SKM-1 (cell line): ENCODE measurements at regions not wholly inside any gene's neighbourhood (a gene's known extent, or its start where the extent isn't known, plus 50 kb on each side); places are given as distances from the start of the nearest gene placed in this dataset.

Experiments used
- DNase-seq: peaks from one replicate; lab custom pipeline; 2025; ENCODE audit not compliant: unreplicated experiment; lab: John Stamatoyannopoulos, UW

DNA sequence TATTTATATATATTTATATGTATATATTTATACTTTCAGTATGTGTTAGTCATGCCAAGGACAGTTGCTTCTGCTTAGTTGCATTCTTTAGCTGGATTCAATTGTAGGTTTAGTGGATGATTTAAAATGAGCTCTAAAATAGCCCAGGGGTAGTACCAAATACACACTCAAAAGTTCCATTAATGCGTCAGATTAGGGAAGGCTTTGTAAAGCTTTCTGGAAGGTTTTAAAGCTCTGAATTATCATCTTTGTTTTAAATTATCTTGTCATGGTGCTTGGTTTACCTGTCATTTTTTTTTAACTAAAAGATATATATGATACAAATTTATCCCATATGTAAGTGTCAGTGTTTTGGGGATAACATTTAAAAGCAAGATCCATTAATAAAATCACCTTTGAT is 242.7 kb upstream of the ADAMTS5 start:
- no peak for DNase-seq

DNA sequence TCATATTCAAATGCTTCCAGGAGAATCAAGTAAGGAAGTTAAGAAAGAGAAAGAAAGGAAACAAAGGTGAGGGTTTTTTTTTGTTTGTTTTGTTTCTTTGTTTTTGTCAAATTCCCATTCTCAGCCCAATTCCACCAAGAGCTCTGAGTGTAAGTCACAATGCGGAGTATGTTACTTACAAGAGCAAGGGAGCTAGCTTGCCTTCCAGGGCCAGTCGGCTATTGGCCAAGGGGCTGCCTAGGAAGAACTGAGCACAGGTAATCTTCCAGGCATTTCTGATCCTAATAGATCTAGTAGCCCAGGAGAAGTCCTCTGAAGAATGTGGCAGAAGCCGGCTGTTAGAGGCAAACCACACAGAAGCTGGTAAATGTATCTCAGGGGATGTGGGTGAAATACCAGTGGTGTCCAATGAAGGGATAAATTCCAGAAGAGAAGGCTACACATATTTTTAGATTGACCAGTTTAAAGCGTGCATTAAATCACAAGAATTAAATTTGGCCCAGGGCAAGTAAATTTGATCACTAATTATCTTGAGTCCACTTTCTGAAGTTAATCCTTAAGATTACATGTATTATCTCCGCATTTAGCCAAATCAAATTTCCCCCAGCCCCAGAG is 239.6 kb upstream of the ADAMTS5 start:
- DNase-seq = no peak

DNA sequence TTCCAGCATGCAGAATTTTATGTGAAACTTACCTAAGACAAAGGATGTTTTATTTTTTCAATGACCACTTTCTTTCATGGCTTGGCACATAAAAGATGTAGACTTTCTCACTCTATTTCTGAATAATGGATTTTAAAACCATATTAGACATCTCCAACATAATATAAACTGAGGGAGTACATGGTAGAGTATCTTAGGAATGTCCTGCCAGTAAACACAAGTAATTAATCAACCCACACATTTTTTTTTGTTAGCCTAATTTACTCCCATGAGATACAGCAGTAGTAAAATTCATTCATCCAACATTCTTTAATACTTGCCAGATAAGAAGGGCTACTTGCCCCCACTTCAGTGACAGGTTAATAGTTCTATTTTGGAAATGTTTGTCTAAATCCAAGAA is 235.4 kb upstream of the ADAMTS5 start:
- no peak for DNase-seq

DNA sequence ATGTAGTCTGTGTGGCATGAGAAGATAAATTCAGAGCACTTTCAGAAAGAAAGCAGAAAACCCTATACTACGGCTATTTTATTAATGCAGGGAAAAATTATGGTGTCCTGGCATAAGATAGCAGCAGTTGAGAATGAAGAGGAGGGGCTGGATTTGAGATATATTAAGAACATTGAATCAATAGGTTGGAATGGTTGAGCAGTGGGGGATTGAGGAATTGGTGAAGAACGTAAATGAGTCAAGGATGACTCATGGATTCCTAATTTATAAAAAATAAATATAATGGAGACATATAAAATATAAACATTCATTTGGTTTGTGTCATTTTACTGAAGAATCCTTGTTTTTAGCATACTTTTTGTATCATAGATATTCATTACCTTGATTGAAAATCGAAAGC is 234.3 kb upstream of the ADAMTS5 start:
- DNase-seq = no peak

DNA sequence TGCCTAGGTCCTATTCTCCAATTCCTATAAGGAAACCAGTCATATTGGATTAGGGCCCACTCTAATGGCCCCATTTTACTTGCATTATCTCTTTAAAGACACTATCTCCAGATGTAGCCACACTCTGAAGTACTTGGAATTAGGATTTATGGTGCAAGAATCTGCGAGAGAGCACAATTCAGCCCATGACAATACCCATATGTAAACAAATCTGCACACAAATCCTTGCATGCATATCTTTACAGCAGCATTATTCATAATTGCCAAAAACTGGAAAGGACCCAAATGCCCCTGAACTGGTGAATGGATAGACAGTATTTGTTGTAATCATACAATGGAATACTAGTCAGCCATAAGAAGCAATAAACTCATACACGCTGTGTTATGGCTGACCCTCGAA is 229.8 kb upstream of the ADAMTS5 start:
- DNase-seq = no peak

DNA sequence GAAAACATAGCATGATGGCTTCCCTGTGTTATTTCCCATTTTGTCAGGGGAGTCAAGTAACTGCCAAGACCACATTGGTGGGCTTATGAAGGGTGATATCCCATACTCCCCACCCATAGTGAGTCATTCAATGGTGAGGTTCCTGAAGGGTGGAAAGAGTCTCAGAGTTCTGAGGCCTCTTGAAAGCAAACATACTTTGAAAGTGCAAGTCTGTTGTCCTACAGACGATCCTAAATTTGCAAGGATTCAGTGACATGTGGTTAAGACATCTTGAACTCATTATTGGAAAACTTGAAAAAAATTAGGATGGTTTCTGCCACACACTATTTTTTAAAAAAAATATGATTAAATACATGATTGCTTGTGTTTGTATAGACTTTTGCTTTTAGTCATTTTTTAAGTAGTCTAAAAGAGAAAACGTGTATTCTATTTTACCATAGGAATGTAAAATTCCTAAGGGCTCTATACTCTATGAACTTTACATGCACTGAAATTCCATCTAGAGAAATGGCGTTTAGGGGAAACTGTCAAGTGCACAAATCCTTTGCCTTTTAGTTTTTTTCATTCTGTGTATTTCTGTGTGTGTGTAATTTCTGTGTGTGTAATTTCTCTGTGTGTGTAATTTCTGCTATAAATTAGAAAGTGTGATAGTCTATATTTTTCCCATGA is 225.5 kb upstream of the ADAMTS5 start:
- DNase-seq = no peak

DNA sequence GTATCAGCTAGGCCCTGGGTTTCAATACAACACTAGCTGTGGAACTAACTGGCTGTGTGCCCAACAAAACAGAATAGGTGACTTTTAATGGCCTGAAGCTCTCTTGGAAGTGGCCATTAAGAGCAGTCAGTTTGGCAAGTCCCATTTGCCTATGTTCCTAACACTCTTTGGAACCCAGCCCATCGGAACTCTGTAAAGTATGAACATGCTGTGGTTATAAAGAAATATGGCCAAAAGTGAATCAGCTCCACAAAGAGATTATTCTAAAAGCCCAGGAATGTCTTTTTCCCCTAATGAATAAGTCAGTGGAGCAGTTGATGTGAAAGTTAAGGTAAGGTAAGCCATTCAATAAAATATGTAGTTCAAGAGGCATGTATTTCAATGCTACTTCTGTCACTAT is 223.7 kb upstream of the ADAMTS5 start:
- DNase-seq = no peak

DNA sequence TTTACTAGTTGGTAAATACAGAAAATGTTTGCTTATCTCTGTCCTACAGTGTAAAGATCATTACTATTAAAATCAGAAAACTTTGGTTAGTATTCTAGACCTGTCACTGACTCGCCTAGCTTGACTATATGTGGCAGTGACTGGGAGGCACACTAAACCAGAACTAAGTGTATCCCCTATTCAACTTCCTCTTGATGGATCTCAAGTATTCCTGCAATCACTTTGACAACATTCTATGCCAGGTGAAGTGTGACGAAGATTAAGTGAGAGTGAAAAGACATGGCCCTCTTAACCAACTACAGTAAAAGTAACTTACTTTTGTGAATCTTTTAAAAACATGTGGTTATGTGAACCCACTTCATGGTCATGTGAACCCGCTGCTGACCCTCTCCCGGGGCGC is 223.0 kb upstream of the ADAMTS5 start:
- no peak for DNase-seq

DNA sequence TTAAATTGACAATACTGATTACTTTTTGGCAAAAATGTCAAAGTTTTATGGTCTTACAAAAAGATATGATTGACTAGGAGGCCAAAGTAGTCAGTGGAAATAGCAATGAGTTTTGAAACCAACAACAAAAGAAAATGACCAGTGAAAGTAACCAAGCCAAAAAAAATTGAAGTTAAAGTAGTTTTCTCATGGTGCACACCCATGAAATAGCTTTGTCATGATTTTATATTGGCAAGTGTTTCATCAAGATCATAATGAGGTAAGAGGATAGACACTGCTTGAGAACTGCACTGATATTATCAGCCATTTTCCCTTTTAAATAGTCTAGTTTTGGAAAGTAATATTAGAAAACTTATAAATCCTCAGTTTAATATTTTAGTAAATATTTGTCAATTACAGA is 206.2 kb upstream of the ADAMTS5 start:
- DNase-seq = no peak

DNA sequence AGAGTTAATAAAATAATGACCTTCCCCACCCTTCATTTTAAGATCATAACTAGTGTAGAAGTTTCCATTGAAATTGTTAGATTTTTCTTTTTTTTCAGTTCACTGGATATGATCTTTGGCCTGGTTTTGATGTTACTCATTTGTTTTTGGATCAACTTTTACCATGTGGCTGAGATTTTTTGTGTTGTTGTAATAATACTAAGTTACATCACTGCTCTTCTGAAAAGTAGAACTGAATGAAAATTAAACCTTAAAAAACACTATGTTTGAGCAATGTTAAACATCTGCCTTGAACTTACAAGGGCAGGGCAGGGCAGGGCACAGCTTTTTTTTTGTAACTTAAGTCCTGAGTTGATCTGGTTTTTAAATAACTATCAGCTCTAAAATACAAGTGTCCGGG is 204.8 kb upstream of the ADAMTS5 start:
- DNase-seq = no peak

DNA sequence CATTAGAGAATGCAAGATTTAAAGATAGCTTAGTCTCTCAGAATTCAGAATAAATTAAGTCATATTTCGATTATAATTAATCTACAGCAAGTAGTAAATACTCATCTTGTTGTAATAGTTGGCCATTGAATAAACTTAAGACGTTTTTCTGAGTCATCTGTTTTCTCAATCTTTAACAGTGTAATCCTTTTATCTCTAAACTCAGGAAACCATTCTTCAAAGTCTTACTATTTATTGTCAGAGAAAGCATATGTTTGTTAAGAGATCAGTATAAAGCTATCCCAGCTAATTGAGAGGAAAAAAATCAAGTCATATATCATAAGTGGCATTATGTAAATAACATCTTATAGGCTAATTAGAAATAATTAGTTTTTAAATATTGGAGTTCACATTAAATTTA is 201.2 kb upstream of the ADAMTS5 start:
- DNase-seq = no peak

DNA sequence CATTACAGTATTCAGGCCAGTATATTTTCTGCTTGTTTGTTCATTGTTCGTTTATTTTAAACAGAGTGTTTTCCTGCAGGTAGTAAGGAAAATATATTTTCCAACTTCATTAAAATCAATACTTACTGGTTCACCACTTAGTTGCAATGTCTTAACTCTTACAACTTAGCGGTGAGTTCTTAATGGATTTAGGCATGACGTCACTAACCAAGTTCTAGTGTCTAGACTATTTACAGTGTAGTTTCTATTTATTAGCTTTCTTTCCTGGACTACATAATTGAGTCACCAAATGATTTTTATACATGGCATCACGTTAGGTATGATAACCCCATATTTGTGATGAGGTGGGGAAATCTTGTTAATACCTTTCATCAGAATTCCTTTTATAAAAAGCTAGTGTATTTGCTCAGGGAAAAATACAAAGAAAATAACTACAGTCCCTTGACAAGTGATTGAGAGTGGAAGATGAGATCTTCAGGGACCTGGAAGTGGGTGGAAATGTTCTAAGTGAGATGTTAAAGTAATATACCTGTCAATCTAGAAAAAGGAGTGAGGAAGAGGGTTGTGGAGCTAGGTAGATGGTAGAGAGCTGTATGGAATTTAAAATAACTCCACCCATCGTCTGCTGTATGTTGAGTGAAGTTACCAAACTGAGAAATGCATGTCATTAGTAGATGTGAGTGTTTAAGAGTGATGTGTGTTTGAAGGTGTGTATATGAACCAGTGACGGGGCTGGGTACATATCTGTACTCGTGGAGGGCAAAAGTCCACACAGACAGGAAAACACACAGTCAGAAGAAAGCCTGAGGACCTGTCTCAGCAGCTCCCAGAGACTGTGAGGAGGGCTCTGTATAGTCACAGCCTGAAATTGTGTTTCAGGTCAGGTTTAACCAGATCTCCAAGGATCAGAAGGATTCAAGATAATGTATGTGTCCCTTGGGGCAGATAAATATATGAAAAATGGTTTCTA is 197.6 kb upstream of the ADAMTS5 start:
- no peak for DNase-seq

DNA sequence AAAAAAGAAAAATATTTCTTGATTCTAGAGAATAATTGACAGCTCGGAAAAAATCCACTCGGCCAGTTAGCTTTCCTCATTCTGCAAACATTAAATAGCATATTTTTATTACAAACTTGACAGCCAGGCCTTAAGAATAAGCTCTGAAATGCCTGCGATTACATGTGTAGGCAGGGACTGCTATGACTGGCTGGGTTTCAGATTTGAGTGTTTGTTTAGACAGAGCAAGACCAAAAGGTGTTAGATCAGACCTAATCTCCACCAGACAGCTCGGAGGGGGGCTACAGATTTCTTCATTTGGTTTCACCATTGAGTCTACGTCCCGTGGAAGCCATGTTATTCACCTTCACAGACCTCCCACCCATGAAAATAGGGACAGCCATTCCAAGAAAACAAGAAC is 192.1 kb upstream of the ADAMTS5 start:
- DNase-seq = no peak

DNA sequence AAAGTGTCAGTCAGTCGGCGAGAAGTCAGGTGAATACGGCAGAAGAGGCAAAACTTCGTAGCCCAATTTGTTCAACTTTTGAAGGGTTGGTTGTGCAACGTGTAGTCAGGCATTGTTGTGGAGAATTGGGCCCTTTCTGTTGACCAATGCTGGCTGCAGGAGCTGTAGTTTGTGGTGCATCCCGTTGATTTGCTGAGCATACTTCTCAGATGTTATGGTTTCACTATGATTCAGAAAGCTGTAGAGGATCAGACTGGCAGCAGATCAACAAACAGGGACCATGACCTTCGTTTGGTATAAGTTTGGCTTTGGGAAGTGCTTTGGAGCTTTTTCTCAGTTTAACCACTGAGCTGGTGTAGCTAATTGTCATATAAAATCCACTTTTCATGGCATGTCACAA is 190.2 kb upstream of the ADAMTS5 start:
- DNase-seq = no peak

DNA sequence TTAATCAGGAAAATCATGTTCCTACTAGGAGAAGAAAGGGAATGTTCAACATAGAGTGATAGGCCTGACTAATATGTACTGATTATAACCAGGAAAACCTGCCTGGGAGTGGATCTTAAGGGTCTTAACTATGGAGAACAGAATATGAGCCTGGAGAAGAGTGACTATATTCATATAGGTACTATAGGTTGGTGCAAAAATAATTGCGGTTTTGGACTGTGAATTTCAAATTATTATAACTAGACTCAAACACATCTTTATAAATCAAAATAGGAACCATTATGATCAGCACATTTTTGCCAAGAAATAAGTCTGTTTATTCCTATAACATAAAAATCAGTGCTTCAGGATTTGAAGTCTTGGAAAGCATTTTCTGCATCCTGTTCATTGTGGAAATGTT is 189.8 kb upstream of the ADAMTS5 start:
- DNase-seq = no peak

DNA sequence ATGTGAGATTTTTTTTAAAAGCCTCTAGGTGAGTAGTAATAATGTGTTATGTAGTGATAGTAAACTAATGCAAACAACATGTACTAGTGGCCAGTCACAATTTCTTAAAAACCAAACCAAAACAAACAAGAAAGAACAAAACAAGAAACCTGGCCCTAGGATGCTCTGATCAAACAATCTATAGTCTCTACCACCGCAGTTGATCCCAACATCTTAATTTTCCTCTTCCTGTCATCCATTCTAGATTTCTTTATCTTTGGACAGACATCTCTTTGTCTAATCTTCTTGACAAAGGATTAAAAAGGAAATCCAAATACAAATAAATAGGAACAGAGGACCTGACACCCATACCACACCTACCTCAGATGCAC is 188.2 kb upstream of the ADAMTS5 start:
- no peak for DNase-seq

DNA sequence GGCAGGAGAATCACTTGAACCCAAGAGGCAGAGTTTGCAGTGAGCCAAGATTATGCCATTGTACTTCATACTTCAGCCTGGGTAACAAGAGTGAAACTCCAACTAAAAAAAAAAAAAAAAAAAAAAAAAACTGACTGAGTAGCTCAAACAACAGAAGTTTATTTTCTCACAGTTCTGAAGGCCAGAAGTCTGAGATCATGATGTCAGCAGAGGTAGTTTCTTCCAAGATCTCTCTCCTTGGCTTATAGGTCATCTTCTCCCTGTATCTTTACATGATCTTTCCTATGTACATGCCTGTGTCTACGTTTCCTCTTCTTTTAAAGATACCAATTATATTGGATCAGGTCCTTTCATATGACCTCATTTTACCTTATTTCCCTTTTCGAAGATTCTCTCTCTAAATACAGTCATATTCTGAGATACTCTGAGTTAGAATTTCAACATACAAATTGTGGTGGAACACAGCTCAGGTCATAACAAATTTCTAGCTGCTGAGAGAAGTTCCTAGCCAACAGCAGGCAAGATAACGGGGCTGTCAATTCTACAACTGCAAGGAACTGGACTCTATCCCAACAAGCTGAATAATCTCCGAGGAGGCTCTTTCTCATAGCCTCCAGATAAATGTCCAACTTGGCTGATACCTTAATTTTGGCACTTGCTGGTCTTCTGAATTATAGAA is 187.7 kb upstream of the ADAMTS5 start:
- no peak for DNase-seq

DNA sequence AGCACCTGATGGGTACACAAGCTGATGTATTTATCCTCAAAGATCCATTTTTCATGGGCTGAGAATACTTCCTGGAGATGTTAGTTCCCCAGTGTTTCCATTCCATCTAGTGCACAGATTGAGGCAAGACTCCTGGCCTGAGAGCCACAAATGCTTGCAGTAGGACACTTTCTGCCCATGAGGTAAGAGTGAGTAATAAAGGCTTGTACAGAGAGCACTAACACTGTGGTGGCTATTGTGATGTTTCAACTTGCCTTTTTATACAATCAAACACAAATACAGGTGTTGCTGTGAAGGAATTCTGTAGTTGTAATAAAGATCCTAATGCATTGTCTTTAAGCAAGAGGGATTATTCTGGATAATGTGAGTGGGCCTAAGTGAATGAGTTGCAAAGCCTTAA is 186.1 kb upstream of the ADAMTS5 start:
- no peak for DNase-seq

DNA sequence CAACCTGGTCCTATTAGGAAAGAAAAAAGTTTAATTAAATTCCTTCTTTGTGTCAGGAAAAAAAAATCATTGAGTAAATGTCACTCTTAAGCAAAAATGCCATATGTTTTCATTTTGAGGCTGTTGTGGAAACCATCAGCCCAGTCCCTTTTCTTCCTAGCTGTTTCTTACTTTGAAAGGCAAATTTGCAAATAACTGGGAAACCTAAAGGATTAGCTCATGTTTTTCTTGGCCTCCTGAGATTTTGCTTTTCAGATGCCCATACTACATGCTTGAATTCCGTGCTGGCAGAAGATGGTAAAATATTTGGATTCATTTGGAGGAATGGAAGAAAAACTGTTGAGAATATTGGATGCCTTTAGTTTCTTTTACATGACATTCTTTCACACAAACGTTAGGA is 182.1 kb upstream of the ADAMTS5 start:
- no peak for DNase-seq

DNA sequence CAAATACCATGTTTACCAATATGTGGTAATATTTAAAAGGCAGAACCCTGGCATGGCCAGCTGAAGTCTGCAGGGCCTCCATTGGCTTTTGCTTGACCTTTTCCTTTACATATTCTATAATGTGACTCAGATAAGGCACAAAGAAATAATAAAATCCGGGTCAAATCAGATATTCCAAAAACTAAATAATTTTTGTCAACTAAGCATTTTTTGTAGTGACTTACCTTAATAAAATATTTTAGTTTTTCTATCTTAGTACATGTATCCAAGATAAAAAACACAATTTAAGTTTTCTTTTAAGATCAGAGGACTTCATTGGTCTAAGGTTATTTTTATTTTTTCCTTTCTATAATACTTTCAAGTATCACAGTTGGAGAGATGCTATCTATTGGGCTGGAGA is 179.4 kb upstream of the ADAMTS5 start:
- DNase-seq = no peak

DNA sequence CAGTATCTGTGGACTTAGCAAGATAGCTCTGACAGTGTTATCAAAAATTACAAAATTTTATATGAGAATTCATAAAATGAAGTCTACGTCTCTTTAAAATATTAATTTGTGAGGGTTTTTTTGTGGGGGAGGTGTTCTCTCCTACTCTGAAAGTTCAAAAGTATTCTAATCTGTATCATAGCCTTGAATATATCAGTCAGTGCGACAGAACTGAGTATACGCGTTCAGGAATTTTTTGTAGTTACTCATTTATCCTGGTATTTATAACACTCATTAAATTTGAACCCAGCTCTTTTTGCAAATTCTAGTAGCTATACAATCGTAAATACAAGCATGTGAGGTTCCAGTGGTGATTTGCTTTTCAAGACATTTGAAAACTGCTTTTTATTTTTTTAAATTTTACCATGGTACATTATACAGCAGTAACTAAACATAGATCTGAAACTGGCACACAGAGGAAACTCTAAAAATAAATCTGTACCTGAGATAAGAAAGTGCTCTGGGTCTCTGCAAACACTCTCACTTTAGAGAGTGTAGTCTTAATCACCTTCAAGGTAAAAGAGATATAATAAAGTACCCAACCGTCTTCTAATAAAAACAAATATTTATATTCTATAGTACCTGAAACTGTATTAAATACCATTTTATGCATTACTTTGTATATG is 178.4 kb upstream of the ADAMTS5 start:
- DNase-seq = no peak
